Pons (tissue), 1 donor: ENCODE measurements at regions not wholly inside any gene's neighbourhood (a gene's known extent, or its start where the extent isn't known, plus 50 kb on each side); places are given as distances from the start of the nearest gene placed in this dataset.
"Not testable (repeated sequence)": the region's sequence is repeated elsewhere in the genome, so short reads cannot be mapped to it uniquely, and the experiment has no call there.

Experiments
- DNase-seq: peaks from one replicate; pipeline ENCODE4 v3.0.0-alpha.2; 2016; ENCODE audit warnings: low spot score

DNA sequence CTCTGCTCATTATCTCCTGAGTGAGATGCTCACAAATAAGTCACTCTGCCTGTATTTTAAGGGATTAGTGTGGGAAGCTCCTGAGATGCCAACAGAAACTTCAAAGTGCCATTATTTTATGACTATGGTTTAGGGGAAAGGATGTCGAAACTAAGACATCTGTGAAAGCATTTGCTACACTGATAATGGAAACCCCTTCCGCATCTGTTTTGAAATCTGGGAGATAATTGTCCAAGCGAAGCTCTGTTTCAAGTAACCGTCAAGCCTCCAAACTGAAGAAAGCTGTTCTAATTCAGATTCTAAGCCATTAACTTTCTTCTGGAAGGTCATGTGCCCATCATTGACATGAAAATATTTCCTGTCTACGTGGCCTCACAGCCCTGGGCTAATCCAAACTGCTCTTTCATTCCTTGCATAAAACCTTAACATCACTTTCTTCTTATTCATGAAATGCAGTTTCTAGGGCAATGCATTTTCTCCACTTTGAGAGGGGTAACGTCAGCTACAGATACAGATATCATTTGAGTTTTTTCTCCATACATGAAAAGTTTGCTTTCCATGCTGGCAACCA, 932.0 kb downstream of the C6orf118 start:
- DNase-seq = no peak

DNA sequence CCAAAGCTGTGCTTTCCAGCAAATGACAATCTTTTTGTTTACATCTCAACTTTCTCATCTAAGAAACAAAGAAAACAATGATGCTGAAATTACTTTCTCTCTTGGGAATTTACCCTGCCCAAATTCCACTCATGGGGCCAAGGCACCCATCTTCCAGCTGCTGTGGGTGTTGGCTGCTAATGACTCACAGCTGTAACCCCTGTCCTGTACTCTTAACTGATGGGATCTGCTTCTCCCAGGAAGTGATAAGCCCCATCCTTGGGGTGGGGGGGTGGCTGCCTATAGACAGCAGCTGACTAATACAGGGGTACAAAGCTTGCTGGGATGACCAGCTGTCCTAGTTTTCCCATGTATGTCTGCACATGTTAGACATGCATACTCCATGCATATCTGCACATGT, 938.6 kb downstream of the C6orf118 start:
- no peak for DNase-seq

DNA sequence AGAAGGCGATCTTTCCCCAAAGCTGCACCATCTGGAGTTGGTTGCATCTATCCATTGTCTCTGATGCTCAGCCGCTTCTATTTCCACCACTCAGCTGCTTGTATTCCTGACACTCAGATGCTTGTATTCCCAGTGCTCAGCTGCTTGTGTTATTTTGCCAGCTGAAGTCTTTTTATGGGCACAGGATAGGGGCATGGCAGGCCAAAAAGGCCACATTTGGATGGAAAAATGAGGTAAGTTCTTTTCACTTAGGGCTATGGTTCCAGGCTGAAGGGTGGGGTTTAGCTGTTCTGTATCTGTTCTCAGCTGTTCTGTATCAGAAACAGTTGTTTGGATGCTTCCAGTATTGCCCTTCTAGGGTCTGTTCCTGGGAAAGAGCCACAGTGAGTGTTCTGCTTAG, 944.9 kb downstream of the QKI start:
- DNase-seq = no peak

DNA sequence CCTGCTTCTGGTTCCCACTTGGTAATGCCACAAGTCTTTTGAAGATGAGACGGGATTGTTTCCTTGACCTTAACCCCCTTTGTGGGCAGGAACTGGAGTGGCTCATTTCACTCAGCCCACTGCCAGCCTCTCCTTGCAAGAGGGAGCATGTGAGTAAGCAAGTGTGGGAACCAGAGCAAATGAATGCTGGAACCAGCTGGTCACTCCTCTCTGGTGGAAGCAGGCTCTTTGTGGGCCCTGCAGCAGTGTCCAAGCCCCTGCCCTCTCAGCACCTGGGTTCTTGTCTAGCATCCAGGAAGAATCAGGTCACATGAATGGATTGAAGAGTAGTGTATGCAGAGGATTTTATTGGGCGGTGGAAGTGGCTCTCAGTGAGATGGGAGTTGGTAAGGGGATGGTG, 944.5 kb downstream of the QKI start:
- no peak for DNase-seq

DNA sequence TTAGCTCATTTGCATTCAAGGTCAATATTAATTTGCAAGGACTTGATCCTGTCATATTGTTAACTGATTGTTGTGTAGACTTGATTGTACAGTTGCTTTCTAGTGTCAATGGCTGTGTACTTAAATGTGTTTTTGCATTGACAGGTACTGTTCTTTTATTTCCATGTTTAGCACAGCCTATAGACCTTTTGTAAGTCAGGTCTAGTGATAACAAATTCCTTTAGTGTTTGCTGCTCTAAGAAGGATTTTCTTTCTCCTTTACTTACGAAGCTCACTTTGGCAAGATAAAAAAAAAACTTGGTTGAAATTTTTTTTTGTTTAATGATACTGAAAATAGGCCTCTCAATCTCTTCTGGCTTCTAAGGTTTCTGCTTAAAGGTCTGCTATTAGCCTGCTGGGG, 942.3 kb downstream of the QKI start:
- DNase-seq = no peak

DNA sequence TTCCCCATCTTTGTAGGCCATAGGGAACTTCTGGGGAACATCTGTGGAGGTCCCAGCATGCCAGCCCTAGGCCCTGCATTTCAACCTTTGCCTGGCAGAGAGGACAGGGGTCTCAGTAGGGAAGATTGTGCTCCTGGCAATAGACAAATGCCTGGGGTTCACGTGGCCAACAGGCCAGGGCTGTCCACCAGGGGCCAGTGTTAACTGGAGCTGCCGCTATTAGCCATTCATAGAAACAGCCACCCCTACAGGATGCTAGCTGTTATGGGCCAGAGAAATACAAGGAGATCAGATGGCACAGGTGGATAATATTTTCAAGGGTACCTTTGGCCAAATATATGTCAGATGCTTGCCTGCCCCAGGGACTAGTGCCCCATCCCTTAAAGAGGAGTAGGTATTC, 932.9 kb downstream of the QKI start:
- no peak for DNase-seq

DNA sequence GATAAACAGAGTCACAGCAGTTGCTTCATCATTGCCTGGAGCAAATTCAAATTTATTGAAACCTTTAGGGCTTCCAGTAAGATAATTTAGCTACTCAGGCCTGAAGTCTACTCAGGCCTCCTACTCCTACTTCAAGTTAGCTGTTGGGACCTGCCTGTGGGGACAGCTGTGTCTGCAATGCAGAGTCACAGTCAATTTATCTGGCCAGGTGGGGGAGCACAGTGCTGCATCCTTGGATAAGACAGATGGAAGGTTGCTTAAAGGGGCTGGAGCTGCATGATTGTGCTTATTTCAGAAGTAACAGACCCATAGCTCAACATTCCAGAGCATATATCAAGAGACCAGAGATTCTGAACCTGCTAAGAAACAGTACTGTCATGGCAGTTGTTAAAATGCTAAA, 932.1 kb downstream of the QKI start:
- DNase-seq = no peak

DNA sequence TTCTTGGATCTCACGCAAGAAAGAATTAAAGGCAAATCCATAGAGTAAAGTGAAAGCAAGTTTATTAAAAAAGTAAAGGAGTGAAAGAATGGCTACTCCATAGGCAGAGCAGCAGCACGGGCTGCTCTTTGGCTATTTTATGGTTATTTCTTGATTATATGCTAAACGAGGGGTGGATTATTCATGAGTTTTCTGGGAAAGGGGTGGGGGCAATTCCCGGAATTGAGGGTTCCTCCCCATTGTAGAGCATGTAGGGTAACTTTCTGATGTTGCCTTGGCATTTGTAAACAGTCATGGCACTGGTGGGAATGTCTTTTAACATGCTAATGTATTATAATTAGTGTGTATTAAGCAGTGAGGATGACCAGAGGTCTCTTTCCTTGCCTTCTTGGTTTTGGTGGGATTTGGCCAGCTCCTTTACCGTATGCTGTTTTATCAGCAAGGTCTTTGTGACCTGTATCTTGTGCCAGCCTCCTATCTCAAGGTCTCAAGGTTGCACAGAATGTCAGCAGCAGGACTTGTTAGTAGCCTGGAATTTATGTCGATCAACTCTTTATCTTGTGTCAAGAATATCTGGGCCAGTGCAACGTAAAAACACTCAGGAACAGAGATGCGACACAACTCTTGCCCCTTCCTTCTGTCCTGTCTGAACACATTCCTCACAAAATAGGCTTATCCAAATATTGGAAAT, 931.4 kb downstream of the QKI start:
- peak; percentile 3 for DNase-seq

DNA sequence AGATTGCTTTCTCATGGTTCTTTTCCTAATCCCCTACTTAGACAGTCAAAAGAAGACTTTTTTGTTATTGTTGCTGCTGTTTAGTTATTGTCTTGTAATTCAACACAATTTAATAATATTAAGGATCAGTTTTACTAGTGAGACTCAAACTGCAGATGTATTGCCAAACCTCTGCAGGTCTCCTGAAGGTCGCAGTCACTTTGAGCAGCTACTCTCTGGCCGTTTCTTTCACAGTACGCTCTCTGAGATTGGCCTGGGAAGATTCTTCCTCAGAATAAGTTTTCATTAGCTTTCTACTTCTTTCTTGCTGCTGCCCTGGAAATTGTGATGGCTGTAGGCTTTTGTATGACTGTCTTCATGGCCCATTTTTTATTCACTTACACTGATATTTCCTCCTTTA, 930.8 kb downstream of the QKI start:
- DNase-seq = peak; percentile 11

DNA sequence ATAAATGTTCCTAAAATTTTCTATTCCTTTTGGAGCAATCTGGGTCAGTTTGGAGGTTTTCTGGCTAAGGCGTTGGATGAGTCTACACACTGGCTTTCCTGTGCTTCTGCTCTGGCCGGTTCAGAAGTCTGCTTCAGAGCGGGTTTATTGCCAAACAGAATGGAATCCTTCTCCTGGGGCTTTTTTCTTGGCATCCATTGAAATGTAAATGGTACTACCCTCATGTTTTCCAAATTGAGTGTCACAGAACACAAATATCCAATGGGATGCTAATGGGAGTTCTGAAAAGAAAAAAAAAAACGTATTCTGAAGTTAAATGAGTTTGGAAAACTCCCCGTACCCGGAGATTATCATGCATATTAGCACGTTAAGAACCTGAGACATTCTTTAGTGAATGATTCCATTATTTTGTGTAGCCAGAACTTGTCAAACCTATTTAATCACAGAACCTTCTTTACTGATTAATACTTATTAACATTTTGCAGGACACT, 930.3 kb downstream of the QKI start:
- DNase-seq = peak; percentile 52

DNA sequence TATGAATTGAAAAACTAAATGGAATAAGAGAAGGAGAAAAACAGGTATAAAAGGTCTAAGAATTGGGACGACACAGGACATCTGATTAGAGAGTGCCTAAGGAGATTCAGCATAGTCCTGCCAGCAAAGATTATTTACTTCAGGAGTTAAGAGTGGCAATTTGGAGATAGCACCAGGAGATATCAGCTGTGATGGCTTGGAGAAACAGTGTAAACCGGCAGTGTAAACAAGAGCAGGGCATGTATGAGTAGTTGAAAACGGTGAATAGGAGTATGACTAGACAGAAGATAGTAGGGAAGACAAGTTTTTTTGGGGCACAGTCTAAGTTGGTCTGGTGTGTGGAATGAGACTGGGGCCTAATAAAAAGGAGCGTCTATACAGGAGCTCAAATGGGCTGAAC, 924.9 kb downstream of the QKI start:
- DNase-seq = not testable (repeated sequence)

DNA sequence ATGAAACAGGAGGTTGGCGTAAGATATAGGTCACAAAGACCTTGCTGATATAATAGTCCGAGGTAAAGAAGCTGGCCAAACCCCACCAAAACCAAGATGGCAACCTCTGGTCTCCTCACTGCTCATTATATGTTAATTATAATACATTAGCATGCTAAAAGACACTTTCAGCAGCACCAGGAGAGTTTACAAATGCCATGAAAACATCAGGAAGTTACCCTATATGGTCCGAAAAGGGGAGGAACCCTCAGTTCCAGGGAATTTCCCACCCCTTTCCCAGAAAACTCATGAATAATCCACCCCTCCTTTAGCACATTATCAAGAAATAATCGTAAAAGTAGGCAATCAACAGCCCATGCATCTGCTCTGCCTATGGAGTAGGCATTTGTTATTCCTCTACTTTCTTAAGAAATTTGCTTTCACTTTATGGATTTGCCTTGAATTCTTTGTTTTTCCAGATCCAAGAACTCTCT, 923.4 kb downstream of the QKI start:
- DNase-seq = no peak

DNA sequence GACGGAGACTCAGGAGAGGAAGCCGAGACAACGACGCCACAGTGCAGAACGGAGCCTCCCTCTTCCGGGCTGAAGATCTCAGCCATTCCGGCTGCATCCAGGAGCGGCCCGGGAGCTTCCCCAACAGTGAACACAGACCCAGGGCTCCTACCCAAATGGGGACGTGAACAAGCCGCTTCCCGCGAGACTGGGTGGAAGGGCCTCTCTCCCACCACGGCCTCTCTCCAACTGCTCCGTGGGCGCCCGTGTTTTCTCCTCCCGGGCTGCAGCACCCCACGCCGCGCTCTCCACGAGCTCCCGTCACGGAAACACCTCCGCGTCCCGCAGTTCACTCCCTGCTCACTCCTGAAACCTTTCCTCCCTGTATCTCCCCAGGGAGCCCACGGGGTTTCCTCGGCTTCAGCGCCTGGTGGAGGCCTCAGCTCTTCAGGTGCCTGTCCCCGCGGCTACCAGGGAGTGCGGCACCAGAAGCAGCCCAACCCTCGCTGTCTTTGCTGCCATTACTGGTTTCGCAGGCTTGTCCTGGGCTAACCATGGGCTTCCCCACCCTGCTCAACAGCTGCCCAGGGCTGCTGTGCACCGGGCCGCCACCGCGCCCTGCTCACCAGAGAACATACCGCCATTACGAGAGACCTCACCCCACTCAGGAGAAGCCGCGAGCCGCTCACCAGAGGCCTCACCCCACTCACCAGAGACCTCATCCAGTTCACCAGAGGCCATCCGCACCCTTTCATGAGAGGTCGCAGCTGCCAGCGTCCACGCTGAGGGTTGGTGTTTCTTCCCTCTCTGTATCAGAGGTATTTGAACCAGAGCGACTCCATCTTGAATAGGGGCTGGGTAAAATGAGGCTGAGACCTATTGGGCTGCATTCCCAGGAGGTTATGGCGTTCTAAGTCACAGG, 922.8 kb downstream of the QKI start:
- no peak for DNase-seq

DNA sequence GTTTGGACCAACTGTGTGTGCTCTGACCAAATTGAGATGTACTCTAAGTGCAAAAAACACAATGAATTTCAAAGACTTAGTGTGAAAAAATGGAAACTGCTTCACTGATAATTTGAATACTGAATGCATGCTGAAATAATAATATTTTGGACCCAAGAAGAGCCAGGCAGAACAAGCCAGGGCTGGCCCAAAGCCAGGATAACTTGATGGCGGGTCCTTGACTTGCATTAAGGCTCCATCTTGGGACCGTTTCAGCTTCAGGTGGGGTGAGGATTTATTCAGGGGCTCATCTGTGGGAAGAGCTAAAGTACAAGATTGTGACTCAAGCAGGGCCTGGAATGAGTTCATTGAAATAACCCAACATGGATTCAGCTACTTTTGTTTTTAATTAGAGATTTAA, 921.9 kb downstream of the QKI start:
- DNase-seq = no peak

DNA sequence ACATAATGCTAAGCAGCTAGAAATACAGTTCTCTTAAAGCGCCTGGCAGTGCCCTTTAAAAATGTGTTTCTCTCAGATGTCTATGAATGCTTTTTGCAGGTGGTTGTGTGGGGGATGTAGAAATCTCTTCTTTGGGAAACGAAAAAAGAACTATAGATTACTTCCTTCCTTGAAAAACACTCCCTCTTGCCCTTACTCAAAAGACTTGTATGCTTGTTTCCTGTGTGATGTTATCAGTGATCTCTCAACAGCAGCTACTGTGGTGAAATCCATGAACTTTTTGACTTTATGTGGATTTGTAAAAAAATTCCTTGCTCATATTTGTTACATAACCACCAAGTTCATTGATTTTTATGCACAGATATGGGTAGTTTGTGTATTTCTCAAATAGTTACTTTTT, 916.5 kb downstream of the QKI start:
- no peak for DNase-seq

DNA sequence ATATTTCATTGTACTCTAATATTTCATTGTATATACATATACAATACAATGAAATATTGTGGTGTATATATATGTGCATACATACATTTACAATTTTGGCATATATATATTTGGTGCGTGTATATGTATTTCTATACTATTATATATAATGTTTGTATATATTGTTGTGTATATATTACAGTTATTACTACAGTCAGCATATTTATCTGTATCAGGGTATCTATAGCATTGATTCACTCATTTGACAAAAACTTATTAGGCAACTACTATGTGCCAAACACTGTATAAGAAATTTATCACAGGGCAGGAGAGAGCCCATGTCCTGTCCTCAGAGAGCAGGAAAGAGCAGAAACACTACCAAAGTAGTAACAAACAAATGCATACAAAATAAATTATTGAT, 910.6 kb downstream of the QKI start:
- no peak for DNase-seq

DNA sequence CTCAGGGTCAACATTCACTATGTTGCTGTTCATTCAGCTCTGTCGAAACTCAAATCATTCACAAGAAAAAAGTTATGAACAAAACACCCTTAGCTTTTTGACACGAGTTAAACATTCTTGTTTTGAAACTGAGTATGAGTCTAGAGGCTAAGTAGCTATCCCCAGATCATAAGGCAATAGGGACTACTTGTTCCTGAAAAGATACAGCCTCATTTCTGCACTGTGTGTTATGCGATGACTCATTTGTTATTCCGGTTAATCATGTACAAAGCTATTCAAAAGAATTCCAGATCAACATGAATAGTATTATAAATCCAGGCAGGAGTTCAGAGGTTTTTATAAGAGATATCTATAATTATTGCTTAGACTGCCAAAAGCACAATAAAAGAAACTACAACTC, 908.0 kb downstream of the QKI start:
- no peak for DNase-seq

DNA sequence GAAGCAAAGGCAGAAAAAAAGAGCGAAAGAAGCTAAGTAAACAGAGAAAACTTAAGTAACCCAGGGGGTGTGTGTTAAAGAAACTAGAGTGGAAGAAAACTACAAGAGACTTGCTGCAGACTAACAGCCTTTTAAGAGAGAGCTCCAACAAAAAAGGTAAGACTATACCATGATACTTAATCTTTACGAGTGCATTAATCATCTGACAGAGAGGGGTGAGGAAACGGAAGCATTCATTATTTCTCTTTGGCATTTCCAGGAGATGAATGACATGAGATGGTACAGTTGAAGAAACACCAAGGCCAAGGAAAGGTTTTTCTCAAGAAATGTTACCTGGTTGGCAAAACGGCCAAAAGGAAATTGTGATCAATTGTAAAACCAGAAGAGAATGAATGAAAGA, 906.8 kb downstream of the QKI start:
- no peak for DNase-seq

DNA sequence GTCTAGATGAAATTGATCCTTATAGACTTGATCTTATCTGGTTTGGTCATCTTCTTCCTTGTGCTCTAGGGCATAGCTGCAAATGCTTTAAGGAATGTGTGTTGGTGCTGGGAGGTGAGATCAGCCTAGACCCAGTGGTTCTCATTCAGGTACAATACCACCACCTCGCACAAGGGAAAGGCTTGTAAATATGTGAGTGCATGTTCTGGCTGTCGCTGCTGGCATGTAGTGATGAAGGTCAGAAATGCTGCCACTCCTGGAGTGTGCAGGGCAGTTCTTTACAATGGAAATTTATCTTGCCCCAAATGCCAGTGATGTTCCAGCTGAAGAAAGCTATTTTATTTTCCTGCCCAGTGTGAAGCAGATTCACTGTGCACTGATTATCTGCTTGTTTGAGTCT, 900.9 kb downstream of the QKI start:
- no peak for DNase-seq

DNA sequence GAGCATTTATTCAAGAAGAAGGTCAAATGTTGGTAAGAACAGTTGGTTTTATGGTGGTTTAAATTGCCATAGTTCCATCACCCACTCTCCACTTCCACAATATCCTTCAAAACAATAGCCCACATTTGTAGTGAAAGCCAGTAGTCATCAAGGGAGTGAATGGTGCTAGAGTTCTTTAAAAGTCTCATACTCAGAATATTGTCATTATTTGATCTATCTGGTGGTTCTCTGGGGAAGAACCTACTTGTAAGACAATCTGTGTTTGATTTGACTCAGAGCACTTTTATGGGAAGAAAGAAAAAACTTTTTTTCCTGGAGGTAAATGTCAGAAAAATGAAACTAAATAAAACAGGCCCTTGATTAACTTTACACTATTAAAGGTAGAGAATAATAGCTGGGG, 893.8 kb downstream of the QKI start:
- DNase-seq = no peak

DNA sequence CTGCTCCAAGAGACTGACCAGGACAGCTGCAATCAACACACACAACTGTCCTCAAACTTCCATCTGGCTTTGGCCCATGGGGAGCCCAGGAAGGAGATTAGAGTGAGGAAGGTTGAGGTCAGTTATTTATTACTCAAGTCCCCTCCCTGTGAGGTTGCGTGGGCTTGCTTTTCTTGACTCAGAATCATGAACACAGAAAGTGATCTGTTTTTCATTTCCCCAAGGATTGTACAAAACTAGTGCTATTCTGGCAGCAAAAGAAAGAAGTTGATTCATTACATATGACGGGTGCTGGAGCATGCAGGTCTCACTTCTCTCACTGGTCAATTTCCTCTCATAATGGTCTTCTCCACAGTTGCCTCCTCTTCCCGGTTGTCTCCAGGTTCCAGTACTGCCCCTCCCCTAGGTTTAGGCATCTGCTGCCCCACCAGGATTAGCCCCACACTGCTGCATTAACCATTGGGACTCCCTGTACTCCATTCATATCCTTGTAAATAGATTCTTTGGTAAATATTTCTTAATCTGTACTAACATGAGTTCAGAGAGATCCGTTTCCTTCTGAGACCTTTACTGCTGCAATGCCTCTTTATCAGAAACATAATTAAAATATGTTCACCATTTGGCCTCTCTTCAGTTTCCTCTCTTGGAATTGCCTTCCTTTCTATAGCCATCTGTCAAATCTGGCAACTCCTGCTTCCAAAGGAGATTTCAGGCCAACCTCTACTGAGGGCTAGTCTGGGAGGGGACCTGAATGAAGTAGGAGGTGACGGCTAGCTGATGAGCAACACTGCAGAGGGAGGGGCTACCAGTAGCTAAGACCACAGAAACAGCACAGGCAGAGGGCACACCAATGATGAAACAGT, 888.8 kb downstream of the QKI start:
- peak; percentile 3 for DNase-seq

DNA sequence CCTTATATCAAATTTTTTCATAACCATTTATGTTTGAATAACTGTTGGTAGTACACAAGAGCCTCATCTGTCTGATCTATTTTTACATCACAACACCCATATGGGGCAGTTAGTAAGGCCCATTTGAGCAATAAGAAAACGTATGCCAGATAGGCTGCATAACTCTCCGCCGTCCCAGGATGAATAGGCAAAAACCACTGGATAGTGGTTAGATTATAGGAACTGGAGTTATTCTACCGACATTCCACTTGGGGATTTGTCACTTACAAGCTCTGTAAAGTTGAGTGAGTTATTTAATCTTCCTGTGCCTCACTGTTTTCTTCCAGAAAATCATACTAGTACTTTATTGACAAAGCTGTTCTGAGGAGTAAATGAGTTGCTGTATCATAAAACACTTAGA, 881.9 kb downstream of the QKI start:
- DNase-seq = no peak
